ENCODE measurements at regions not wholly inside any gene's neighbourhood (a gene's known extent, or its start where the extent isn't known, plus 50 kb on each side); places are given as distances from the start of the nearest gene placed in this dataset.

DNA sequence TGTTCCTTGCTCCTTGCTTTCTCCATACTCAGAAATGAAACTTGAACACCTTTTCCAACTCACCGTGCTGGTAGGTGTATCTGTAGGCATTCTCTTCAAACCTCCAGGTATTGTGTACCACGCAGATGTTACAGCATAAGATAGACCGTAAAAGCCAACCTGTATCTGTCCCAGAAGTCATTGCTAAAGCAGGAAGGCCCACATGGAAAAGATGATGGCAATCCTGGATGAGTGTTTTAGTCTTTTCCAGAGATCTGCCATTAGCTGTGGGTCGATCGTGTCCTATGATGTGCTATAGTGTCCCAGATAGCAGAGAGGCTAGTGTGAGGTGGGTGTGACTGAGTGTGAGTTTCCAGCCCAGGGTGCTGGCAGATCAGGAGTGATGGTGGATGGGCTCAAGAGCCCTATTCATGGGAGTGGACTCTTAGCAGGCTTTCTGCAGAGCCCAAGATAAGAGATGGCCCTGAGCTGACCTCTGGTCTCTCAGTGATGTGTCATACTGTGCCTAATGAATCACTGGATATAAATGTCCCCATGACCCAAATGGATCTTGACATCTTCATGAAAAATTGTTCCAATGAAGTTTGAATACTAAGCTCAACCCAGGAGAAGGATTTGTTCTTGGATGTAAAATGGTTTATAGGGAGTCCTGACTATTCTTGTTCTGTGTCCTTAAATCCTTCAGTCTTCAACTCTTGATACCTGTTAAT, 69.1 kb upstream of the WDR1 start:
- DNase-seq (no peak), ATAC-seq (ENCODE audit: low read depth) (no peak)

DNA sequence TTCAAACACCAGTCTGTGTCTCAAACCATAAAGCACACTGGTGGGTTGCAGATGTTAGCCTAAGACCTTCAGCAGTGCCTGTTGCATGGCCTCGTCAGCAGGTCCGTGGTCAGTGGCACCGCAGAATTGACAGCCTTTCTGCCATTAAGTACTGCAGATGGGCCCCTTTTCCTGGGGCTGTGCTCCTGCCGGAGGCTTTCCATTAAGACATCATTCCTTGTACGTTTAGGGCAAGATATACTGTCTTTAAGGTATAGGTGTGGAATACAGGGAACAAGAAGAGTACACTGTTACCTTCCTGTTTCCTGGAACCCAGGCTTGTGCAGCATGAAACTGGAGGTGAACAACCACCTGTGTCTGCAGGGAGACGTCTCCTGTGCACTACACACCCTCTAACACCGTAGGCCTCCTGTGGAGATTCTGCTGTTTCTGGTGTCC, 67.9 kb upstream of the WDR1 start:
- no peak for TF ChIP-seq EZH2 (IDR thresholded peaks at IDR 0.05; ENCODE audit: borderline replicate concordance, insufficient read depth, low read depth, low read length, poor library complexity, severe bottlenecking)
- TF ChIP-seq, protein P1, sequence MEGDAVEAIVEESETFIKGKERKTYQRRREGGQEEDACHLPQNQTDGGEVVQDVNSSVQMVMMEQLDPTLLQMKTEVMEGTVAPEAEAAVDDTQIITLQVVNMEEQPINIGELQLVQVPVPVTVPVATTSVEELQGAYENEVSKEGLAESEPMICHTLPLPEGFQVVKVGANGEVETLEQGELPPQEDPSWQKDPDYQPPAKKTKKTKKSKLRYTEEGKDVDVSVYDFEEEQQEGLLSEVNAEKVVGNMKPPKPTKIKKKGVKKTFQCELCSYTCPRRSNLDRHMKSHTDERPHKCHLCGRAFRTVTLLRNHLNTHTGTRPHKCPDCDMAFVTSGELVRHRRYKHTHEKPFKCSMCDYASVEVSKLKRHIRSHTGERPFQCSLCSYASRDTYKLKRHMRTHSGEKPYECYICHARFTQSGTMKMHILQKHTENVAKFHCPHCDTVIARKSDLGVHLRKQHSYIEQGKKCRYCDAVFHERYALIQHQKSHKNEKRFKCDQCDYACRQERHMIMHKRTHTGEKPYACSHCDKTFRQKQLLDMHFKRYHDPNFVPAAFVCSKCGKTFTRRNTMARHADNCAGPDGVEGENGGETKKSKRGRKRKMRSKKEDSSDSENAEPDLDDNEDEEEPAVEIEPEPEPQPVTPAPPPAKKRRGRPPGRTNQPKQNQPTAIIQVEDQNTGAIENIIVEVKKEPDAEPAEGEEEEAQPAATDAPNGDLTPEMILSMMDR (IDR thresholded peaks at IDR 0.05) = no peak
- Histone ChIP-seq H4K20me1 (ENCODE audit: control insufficient read depth, insufficient read depth, low read length, poor library complexity, severe bottlenecking) (no peaks in the 10 kb centered on the region), H3K4me3 (ENCODE audit: control extremely low read depth in 1 of 5, extremely low read depth in 1 of 5, insufficient read depth in 1 of 5, low read depth in 2 of 5, low read length in 4 of 5) (no peak overlapping the region), H3K9ac (ENCODE audit: low read length) (no peak overlapping the region), H3K79me2 (ENCODE audit: control insufficient read depth, insufficient read depth, low read length) (no peaks in the 10 kb centered on the region), H3K27me3 (replicated peaks in 1 of 4; ENCODE audit: control extremely low read depth in 1 of 4, control insufficient read depth in 3 of 4, insufficient read depth in 4 of 4, low read length in 3 of 4) (peaks cover 0 to 5% (median 0%) of the 10 kb centered on the region in 4 experiments), H3K9me3 (ENCODE audit: control extremely low read depth in 1 of 3, control insufficient read depth in 2 of 3, insufficient read depth in 1 of 3, low read length in 2 of 3) (no peaks in the 10 kb centered on the region), H3K36me3 (replicated peaks in 1 of 2; ENCODE audit: control extremely low read depth in 1 of 2, control insufficient read depth in 1 of 2, extremely low read depth in 1 of 2, insufficient read depth in 2 of 2, low read length in 1 of 2) (no peaks in the 10 kb centered on the region), H3K27ac (ENCODE audit: low read length in 2 of 2) (no peak overlapping the region), H2AFZ (ENCODE audit: insufficient read depth, low read depth, low read length, poor library complexity, severe bottlenecking) (no peak overlapping the region), H3K4me1 (ENCODE audit: control insufficient read depth in 2 of 2, insufficient read depth in 2 of 2, low read length in 2 of 2) (peaks cover 0 to 6% of the 10 kb centered on the region in 2 donors), H3K4me2 (replicated peaks; ENCODE audit: low read depth, low read length, poor library complexity, severe bottlenecking) (no peak overlapping the region)
- H3K4me1 Mint-ChIP-seq = peaks cover 6% of the 10 kb centered on the region
- H3K9me3 Mint-ChIP-seq (ENCODE audit: insufficient read depth) = no peaks in the 10 kb centered on the region
- intact Hi-C loops (cut with micrococcal nuclease) = no loop called here
- ChIA-PET CTCF (no interaction called here), POLR2A (no interaction called here)
- WGBS (ENCODE audit: insufficient coverage) = 80% methylated on average over 5 of the region's 7 CpGs
- DNase-seq = no peak
- peaks cover 29% of the 10 kb centered on the region for H3K27me3 Mint-ChIP-seq
- ATAC-seq (ENCODE audit: low read depth) = no peak
- no peak overlapping the region for H3K27ac Mint-ChIP-seq
- no peak overlapping the region for H3K4me3 Mint-ChIP-seq

More for the DNA sequence above, 69.1 kb upstream of the WDR1 start:
- Histone ChIP-seq H3K79me2 (ENCODE audit: control insufficient read depth, insufficient read depth, low read length) (no peaks in the 10 kb centered on the region), H3K27ac (ENCODE audit: low read length in 2 of 2) (no peak overlapping the region), H3K27me3 (replicated peaks in 1 of 4; ENCODE audit: control extremely low read depth in 1 of 4, control insufficient read depth in 3 of 4, insufficient read depth in 4 of 4, low read length in 3 of 4) (peaks cover 0 to 5% (median 0%) of the 10 kb centered on the region in 4 experiments), H3K4me3 (ENCODE audit: control extremely low read depth in 1 of 5, extremely low read depth in 1 of 5, insufficient read depth in 1 of 5, low read depth in 2 of 5, low read length in 4 of 5) (no peak overlapping the region), H3K9me3 (ENCODE audit: control extremely low read depth in 1 of 3, control insufficient read depth in 2 of 3, insufficient read depth in 1 of 3, low read length in 2 of 3) (no peaks in the 10 kb centered on the region), H3K4me1 (ENCODE audit: control insufficient read depth in 2 of 2, insufficient read depth in 2 of 2, low read length in 2 of 2) (peaks cover 0 to 6% of the 10 kb centered on the region in 2 donors), H3K9ac (ENCODE audit: low read length) (no peak overlapping the region), H3K36me3 (replicated peaks in 1 of 2; ENCODE audit: control extremely low read depth in 1 of 2, control insufficient read depth in 1 of 2, extremely low read depth in 1 of 2, insufficient read depth in 2 of 2, low read length in 1 of 2) (no peaks in the 10 kb centered on the region), H4K20me1 (ENCODE audit: control insufficient read depth, insufficient read depth, low read length, poor library complexity, severe bottlenecking) (no peaks in the 10 kb centered on the region), H2AFZ (ENCODE audit: insufficient read depth, low read depth, low read length, poor library complexity, severe bottlenecking) (no peak overlapping the region), H3K4me2 (replicated peaks; ENCODE audit: low read depth, low read length, poor library complexity, severe bottlenecking) (no peak overlapping the region)
- no peak overlapping the region for H3K27ac Mint-ChIP-seq
- intact Hi-C loops (cut with micrococcal nuclease) = no loop called here
- TF ChIP-seq, protein P1 (IDR thresholded peaks at IDR 0.05) = no peak
- TF ChIP-seq EZH2 (IDR thresholded peaks at IDR 0.05; ENCODE audit: borderline replicate concordance, insufficient read depth, low read depth, low read length, poor library complexity, severe bottlenecking) = no peak
- H3K9me3 Mint-ChIP-seq (ENCODE audit: insufficient read depth) = no peaks in the 10 kb centered on the region
- 98% methylated on average over 3 of the region's 5 CpGs for WGBS (ENCODE audit: insufficient coverage)
- ChIA-PET POLR2A (no interaction called here), CTCF (interaction anchor here (0.9 to 1.4 kb wide), 2 partner anchors 11 to 34 kb away, joined by 3 read pairs; no protein-coding TSS in a partner anchor)
- H3K4me3 Mint-ChIP-seq = no peak overlapping the region
- peaks cover 6% of the 10 kb centered on the region for H3K4me1 Mint-ChIP-seq
- peaks cover 29% of the 10 kb centered on the region for H3K27me3 Mint-ChIP-seq

Measured in B cell (primary cell).